ENCODE measurements at regions not wholly inside any gene's neighbourhood (a gene's known extent, or its start where the extent isn't known, plus 50 kb on each side); places are given as distances from the start of the nearest gene placed in this dataset.

GRCh38 chr7:109044691-109045090 is 475.0 kb downstream of the DNAJB9 start:
- H3K4me1 ChIP-seq: no peaks in the 10 kb centered on the region
- no peak overlapping the region for H3K4me3 ChIP-seq
- H3K27ac ChIP-seq: no peak overlapping the region
- H3K9ac ChIP-seq: no peak overlapping the region
- no peak for TF ChIP-seq Cebpa-rat (IDR thresholded peaks at IDR 0.05)
- H3K4me2 ChIP-seq: no peak overlapping the region
- H4K20me1 ChIP-seq: no peaks in the 10 kb centered on the region
- no peaks in the 10 kb centered on the region for H3K36me3 ChIP-seq
- no peaks in the 10 kb centered on the region for H3K27me3 ChIP-seq
- H3K9me3 ChIP-seq (replicated peaks in 1 of 11): peaks cover 0 to 12% (median 0%) of the 10 kb centered on the region in 11 experiments; a peak in 1 of 22 replicates

GRCh38 chr7:109049366-109049765 is 479.7 kb downstream of the DNAJB9 start:
- Histone ChIP-seq H3K9me3 (replicated peaks in 1 of 11) (no peaks in the 10 kb centered on the region), H3K27ac (no peak overlapping the region), H3K4me2 (no peak overlapping the region), H3K36me3 (no peaks in the 10 kb centered on the region), H4K20me1 (no peaks in the 10 kb centered on the region), H3K4me3 (no peak overlapping the region), H3K27me3 (no peaks in the 10 kb centered on the region), H3K9ac (no peak overlapping the region), H3K4me1 (no peaks in the 10 kb centered on the region)
- TF ChIP-seq Cebpa-rat (IDR thresholded peaks at IDR 0.05): no peak

- no peak overlapping the region for H3K4me2 ChIP-seq
- H3K4me3 ChIP-seq: no peak overlapping the region
- no peaks in the 10 kb centered on the region for H3K9me3 ChIP-seq (replicated peaks in 1 of 11)
- H3K27me3 ChIP-seq: no peaks in the 10 kb centered on the region
- no peaks in the 10 kb centered on the region for H3K36me3 ChIP-seq
- no peak overlapping the region for H3K9ac ChIP-seq
- TF ChIP-seq Cebpa-rat (IDR thresholded peaks at IDR 0.05): no peak
- H3K27ac ChIP-seq: no peak overlapping the region
- no peaks in the 10 kb centered on the region for H3K4me1 ChIP-seq
- no peaks in the 10 kb centered on the region for H4K20me1 ChIP-seq
Observed at GRCh38 chr7:109059089-109059488, 489.4 kb downstream of the DNAJB9 start.

- H3K4me1 ChIP-seq: no peaks in the 10 kb centered on the region
- H3K36me3 ChIP-seq: no peaks in the 10 kb centered on the region
- no peak for TF ChIP-seq Cebpa-rat (IDR thresholded peaks at IDR 0.05)
- H3K4me2 ChIP-seq: no peak overlapping the region
- no peaks in the 10 kb centered on the region for H3K9me3 ChIP-seq (replicated peaks in 1 of 11)
- no peak overlapping the region for H3K27ac ChIP-seq
- H3K9ac ChIP-seq: no peak overlapping the region
- no peaks in the 10 kb centered on the region for H3K27me3 ChIP-seq
- no peaks in the 10 kb centered on the region for H4K20me1 ChIP-seq
- no peak overlapping the region for H3K4me3 ChIP-seq
Observed at GRCh38 chr7:109062798-109063197, 493.1 kb downstream of the DNAJB9 start.

GRCh38 chr7:109073543-109073942 is 503.9 kb downstream of the DNAJB9 start:
- Histone ChIP-seq H3K4me3 (no peak overlapping the region), H3K27me3 (no peaks in the 10 kb centered on the region), H3K36me3 (no peaks in the 10 kb centered on the region), H3K27ac (no peak overlapping the region), H3K4me2 (no peak overlapping the region), H3K9ac (no peak overlapping the region), H3K9me3 (replicated peaks in 1 of 11) (0 out of 22 replicates have a peak, but pooled peaks cover 0 to 5% (median 0%) of the 10 kb centered on the region in 11 experiments), H4K20me1 (no peaks in the 10 kb centered on the region), H3K4me1 (no peaks in the 10 kb centered on the region)
- no peak for TF ChIP-seq Cebpa-rat (IDR thresholded peaks at IDR 0.05)

GRCh38 chr7:109076396-109076972 is 506.8 kb downstream of the DNAJB9 start:
- Histone ChIP-seq H3K27me3 (no peaks in the 10 kb centered on the region), H4K20me1 (no peaks in the 10 kb centered on the region), H3K36me3 (no peaks in the 10 kb centered on the region), H3K4me3 (no peak overlapping the region), H3K9me3 (replicated peaks in 1 of 11) (no peaks in the 10 kb centered on the region), H3K27ac (no peak overlapping the region), H3K4me2 (no peak overlapping the region), H3K4me1 (no peaks in the 10 kb centered on the region), H3K9ac (no peak overlapping the region)
- no peak for TF ChIP-seq Cebpa-rat (IDR thresholded peaks at IDR 0.05)

GRCh38 chr7:109091042-109091441 is 521.4 kb downstream of the DNAJB9 start:
- no peaks in the 10 kb centered on the region for H3K36me3 ChIP-seq
- TF ChIP-seq Cebpa-rat (IDR thresholded peaks at IDR 0.05): no peak
- no peaks in the 10 kb centered on the region for H3K27me3 ChIP-seq
- H3K4me2 ChIP-seq: no peak overlapping the region
- no peaks in the 10 kb centered on the region for H3K4me1 ChIP-seq
- no peak overlapping the region for H3K27ac ChIP-seq
- H3K9ac ChIP-seq: no peak overlapping the region
- no peaks in the 10 kb centered on the region for H4K20me1 ChIP-seq
- H3K9me3 ChIP-seq (replicated peaks in 1 of 11): 0 out of 22 replicates have a peak, but pooled peaks cover 0 to 3% (median 0%) of the 10 kb centered on the region in 11 experiments
- no peak overlapping the region for H3K4me3 ChIP-seq

- no peak overlapping the region for H3K27ac ChIP-seq
- H3K4me1 ChIP-seq: no peaks in the 10 kb centered on the region
- no peaks in the 10 kb centered on the region for H4K20me1 ChIP-seq
- H3K9me3 ChIP-seq (replicated peaks in 1 of 11): no peaks in the 10 kb centered on the region
- no peaks in the 10 kb centered on the region for H3K36me3 ChIP-seq
- no peaks in the 10 kb centered on the region for H3K27me3 ChIP-seq
- no peak for TF ChIP-seq Cebpa-rat (IDR thresholded peaks at IDR 0.05)
- no peak overlapping the region for H3K4me3 ChIP-seq
- no peak overlapping the region for H3K9ac ChIP-seq
- H3K4me2 ChIP-seq: no peak overlapping the region
Observed at GRCh38 chr7:109092268-109092667, 522.6 kb downstream of the DNAJB9 start.

- no peaks in the 10 kb centered on the region for H3K9me3 ChIP-seq (replicated peaks in 1 of 11)
- TF ChIP-seq Cebpa-rat (IDR thresholded peaks at IDR 0.05): no peak
- no peaks in the 10 kb centered on the region for H4K20me1 ChIP-seq
- no peaks in the 10 kb centered on the region for H3K36me3 ChIP-seq
- H3K9ac ChIP-seq: no peak overlapping the region
- no peaks in the 10 kb centered on the region for H3K27me3 ChIP-seq
- no peak overlapping the region for H3K4me3 ChIP-seq
- H3K4me1 ChIP-seq: peaks cover 0 to 14% (median 7%) of the 10 kb centered on the region in 10 experiments; a peak in 8 of 20 replicates
- no peak overlapping the region for H3K4me2 ChIP-seq
- no peak overlapping the region for H3K27ac ChIP-seq
Observed at GRCh38 chr7:109101332-109101731, 531.7 kb downstream of the DNAJB9 start.

- H3K4me3 ChIP-seq: no peak overlapping the region
- H4K20me1 ChIP-seq: no peaks in the 10 kb centered on the region
- no peak overlapping the region for H3K27ac ChIP-seq
- H3K27me3 ChIP-seq: no peaks in the 10 kb centered on the region
- no peaks in the 10 kb centered on the region for H3K9me3 ChIP-seq (replicated peaks in 1 of 11)
- H3K36me3 ChIP-seq: no peaks in the 10 kb centered on the region
- TF ChIP-seq Cebpa-rat (IDR thresholded peaks at IDR 0.05): no peak
- H3K9ac ChIP-seq: no peak overlapping the region
- no peak overlapping the region for H3K4me2 ChIP-seq
- peaks cover 0 to 3% (median 0%) of the 10 kb centered on the region in 10 experiments; a peak in 3 of 20 replicates for H3K4me1 ChIP-seq
Observed at GRCh38 chr7:109109558-109109957, 539.9 kb downstream of the DNAJB9 start.
